GM21526 (cell line): ENCODE measurements at regions not wholly inside any gene's neighbourhood (a gene's known extent, or its start where the extent isn't known, plus 50 kb on each side); places are given as distances from the start of the nearest gene placed in this dataset.
"Not testable (repeated sequence)": the region's sequence is repeated elsewhere in the genome, so short reads cannot be mapped to it uniquely, and the experiment has no call there.

Source experiments
- ATAC-seq: cut with Tn5 transposase; IDR thresholded peaks from one replicate; pipeline ENCODE4 v1.9.1; 2021; ENCODE audit warnings: moderate library complexity; ENCODE audit not compliant: unreplicated experiment, low FRiP score

- no peak for ATAC-seq
Measured at GRCh38 chr12:67524861-67525616, 123.5 kb upstream of the DYRK2 start.

GRCh38 chr12:67525617-67525884 is 123.0 kb upstream of the DYRK2 start:
- ATAC-seq = no peak

GRCh38 chr12:67526129-67526528 is 122.4 kb upstream of the DYRK2 start:
- ATAC-seq = no peak

GRCh38 chr12:67531051-67531450 is 117.5 kb upstream of the DYRK2 start:
- ATAC-seq = no peak

DNA sequence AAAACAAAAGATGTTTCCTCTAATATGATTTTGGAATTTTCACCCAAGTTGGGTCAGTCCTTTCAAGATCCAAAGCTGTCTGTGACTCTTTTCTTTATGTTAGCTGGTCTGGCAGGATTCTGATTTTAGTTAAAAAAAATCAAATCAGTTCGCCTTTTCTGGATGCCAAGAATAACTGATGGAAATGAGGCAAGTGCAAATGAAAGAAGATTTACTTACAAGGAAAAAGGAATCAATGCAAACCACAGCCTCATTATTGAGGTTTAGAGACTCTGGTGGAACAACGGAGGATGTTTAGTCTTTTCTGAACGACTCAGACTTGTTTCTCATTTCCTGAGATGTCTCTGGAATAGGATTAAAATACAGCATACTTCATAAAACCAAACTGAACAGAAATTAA is 117.0 kb upstream of the DYRK2 start:
- ATAC-seq = no peak

GRCh38 chr12:67533159-67533558 is 115.4 kb upstream of the DYRK2 start:
- no peak for ATAC-seq

DNA sequence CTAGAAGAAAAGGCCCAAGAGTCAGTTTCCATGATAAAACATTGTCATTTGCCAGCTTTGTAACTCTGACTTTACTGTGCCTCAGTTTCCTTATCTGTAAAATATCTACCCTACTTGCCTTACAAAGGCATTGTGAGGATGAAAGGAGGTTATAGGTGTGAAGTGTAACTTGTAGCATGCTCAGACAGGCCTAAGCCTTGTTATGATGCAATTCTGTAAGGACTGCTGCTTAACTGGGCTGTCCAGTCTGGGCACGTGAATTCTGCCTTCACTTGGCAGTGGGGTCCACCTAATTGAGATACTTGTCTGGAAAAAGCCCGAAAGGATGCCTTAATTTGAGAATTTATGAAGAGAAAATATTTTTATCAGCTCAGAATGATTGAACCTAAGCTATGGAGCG is 114.5 kb upstream of the DYRK2 start:
- ATAC-seq = no peak

GRCh38 chr12:67534681-67535080 is 113.9 kb upstream of the DYRK2 start:
- no peak for ATAC-seq

DNA sequence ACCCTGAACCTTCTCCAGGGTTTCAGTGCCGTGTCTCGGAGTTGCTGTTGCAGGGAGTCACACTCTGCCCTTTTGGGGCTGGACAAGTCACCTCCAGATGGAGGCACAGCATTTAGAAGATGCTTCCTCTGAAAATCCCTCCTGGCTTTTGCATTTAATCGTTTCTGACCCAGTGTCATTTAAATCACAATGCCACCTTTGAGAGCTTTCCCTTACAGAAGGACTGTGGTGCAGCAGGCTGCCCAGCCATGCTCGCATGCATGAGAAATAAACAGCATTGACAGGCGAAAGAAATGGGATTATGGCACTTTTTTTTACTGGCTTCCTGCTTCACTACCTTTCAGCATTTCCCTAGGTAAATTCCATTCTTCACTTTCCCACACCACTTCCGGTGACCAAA is 113.4 kb upstream of the DYRK2 start:
- no peak for ATAC-seq

GRCh38 chr12:67535971-67536370 is 112.6 kb upstream of the DYRK2 start:
- ATAC-seq = no peak

DNA sequence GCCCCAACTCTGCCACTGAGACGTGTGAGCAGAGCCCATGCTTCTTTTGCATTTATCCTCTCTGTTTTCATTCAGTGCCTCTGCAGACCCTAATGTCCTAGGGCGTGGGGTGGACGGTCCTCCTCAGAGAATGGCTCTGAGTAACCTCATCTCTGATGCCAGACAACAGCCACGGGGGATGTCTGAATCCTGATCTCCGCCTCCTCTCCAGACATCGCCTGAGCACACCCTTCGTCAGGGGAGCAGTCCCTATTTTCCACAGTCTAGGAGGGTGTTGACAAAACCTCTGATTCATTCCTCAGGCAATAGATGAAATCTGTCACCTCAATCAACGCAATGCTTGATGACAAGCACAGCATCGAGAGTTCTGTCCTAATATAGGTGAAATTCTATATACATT is 109.2 kb upstream of the DYRK2 start:
- no peak for ATAC-seq

- no peak for ATAC-seq
Measured at GRCh38 chr12:67539946-67540345, 108.6 kb upstream of the DYRK2 start.

DNA sequence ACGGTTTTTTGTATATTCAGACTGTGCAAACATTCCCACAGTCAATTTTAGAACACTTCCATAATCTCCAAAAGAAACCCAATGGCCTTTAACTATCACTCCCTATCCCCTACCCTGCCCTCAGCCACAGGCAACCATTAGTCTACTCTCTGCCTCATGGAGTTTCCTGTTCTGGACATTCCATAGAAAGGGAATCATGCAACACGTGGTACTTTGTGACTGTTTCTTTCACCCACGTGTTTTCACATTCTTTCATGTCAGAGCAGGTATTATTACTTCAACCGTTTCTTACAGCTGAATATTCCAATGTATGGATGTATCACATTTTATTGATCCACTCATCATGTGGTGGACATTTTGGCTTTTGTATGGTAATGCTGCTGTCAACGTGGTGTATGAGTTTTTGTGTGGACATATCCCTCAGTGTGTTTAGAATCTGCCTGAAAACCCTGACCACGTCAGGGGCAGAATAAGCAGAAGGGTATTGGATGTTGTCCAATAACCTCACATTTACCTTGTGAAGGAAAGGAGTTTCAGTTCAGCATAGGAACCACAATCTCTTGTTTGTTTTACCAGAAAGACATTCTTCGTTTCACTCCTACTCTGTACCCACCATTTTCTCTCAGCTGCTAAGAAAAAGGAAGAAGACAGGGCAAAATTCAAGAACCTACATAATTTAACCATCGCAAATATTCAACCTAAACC is 107.5 kb upstream of the DYRK2 start:
- peak; percentile 70 for ATAC-seq

- ATAC-seq = no peak
Measured at GRCh38 chr12:67541625-67541991, 106.9 kb upstream of the DYRK2 start.

- ATAC-seq = no peak
Measured at GRCh38 chr12:67543021-67543770, 105.3 kb upstream of the DYRK2 start.

DNA sequence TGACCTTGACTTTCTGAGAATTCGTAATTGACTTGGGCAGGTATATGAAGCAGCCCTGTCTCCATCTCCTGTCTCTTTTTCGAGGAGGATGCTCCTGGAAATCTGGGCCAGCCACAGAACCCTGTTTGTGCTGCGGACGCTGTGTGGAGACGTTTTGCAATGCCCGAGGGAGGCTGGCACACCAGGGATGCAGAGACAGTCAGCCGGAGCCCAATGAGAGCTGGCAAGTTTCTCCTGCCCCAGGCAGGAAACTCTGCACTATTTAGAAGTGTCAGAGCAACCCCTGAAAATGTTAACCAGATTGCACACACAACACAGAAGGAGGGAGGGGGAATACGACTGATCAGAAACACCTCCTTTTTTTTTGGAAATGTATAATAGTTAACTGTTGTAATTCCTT is 103.2 kb upstream of the DYRK2 start:
- ATAC-seq = no peak

DNA sequence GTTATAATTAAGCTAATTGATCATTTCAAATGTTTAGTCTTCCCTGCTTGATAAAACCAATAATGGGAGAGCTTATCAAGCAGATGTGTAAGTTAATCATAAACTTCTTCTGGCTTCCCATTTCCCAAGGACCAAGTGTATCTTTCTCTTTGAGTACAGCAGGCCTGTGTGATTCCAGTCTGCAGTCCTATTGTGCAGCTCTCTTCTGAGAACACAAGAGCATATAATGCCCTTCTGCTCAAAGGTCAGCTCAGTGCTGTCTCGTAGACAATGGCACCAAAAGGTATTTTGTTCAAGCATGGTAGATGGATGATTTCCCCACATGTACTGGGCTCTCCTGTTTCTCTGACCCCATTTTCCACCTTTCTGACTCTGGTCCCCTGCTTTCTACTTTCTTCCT is 101.8 kb upstream of the DYRK2 start:
- ATAC-seq = no peak

DNA sequence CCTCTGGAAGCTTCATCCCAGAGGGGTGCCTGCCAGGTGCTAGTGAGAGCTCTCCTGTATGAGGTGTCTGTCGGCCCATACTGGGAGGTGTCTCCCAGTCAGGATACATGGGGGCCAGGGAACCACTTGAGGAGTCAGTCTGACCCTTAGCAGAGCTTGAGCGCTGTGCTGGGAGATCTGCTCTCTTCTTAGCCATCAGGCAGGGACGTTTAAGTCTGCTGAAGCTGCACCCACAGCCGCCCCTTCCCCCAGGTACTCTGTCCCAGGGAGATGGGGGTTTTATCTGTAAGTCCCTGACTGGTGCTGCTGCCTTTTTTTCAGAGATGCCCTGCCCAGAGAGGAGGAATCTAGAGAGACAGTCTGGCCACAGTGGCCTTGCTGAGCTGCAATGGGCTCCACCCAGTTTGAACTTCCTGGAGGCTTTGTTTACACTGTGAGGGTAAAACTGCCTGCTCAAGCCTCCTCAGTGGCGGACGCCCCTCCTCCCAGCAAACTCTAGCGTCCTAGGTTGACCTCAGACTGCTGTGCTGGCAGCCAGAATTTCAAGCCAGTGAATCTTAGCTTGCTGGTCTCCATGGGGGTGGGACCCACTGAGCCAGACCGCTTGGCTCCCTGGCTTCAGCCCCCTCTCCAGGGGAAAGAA is 93.3 kb upstream of the DYRK2 start:
- ATAC-seq = not testable (repeated sequence)

- no peak for ATAC-seq
Measured at GRCh38 chr12:67558775-67559174, 89.8 kb upstream of the DYRK2 start.

GRCh38 chr12:67559751-67560150 is 88.8 kb upstream of the DYRK2 start:
- ATAC-seq = no peak

- no peak for ATAC-seq
Measured at GRCh38 chr12:67562513-67563287, 85.8 kb upstream of the DYRK2 start.
